ENCODE measurements at regions not wholly inside any gene's neighbourhood (a gene's known extent, or its start where the extent isn't known, plus 50 kb on each side); places are given as distances from the start of the nearest gene placed in this dataset.

DNA sequence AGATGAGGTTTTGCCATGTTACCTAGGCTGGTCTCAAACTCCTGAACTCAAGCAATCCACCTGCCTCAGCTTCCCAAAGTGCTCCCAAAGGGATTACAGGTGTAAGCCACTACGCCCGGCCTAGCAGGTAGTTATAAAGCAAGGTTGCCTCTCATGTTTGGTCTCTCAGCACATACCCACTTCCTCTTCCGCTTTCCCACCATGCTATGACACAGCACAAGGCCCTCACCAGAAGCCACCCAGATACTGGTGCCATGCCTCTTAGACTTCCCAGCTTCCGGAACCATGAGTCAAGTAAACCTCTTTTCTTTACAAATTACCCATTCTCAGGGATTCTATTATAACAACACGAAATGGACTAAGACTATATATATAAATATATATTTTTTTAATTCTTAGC, 143.6 kb downstream of the COPRS start:
- Histone ChIP-seq H3K4me2 (ENCODE audit: low read length) (no peak overlapping the region), H4K20me1 (ENCODE audit: insufficient read depth, low read length) (no peaks in the 10 kb centered on the region), H3K27ac (ENCODE audit: low read depth, low read length, poor library complexity, severe bottlenecking) (no peak overlapping the region), H3K4me3 (ENCODE audit: low read depth, low read length, poor library complexity, severe bottlenecking) (no peak overlapping the region), H3K9me2 (ENCODE audit: insufficient read depth, low read length) (no peaks in the 10 kb centered on the region), H3K79me2 (ENCODE audit: insufficient read depth, low read depth, low read length) (no peaks in the 10 kb centered on the region), H2AFZ (ENCODE audit: low read length) (no peak overlapping the region), H3K9me3 (ENCODE audit: low read length) (no peaks in the 10 kb centered on the region), H3K4me1 (ENCODE audit: insufficient read depth, low read length, poor library complexity, severe bottlenecking) (no peaks in the 10 kb centered on the region), H3K36me3 (ENCODE audit: insufficient read depth, low read length) (no peaks in the 10 kb centered on the region)
- CTCF ChIA-PET (ENCODE audit: unreplicated experiment) = no interaction called here
- BruUV-seq (replicated peaks) = no TSS peak
- no peak for TF ChIP-seq EZH2phosphoT487 (IDR thresholded peaks at IDR 0.05; ENCODE audit: borderline replicate concordance, low read depth, low read length)
- TF ChIP-seq, protein P1, sequence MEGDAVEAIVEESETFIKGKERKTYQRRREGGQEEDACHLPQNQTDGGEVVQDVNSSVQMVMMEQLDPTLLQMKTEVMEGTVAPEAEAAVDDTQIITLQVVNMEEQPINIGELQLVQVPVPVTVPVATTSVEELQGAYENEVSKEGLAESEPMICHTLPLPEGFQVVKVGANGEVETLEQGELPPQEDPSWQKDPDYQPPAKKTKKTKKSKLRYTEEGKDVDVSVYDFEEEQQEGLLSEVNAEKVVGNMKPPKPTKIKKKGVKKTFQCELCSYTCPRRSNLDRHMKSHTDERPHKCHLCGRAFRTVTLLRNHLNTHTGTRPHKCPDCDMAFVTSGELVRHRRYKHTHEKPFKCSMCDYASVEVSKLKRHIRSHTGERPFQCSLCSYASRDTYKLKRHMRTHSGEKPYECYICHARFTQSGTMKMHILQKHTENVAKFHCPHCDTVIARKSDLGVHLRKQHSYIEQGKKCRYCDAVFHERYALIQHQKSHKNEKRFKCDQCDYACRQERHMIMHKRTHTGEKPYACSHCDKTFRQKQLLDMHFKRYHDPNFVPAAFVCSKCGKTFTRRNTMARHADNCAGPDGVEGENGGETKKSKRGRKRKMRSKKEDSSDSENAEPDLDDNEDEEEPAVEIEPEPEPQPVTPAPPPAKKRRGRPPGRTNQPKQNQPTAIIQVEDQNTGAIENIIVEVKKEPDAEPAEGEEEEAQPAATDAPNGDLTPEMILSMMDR (conservative IDR thresholded peaks at IDR 0.05; ENCODE audit: low read length) = no peak
- intact Hi-C loops (cut with micrococcal nuclease; ENCODE audit: unreplicated experiment) = no loop called here
- POLR2A ChIA-PET = no interaction called here
- DNase-seq (ENCODE audit: low spot score) = no peak

DNA sequence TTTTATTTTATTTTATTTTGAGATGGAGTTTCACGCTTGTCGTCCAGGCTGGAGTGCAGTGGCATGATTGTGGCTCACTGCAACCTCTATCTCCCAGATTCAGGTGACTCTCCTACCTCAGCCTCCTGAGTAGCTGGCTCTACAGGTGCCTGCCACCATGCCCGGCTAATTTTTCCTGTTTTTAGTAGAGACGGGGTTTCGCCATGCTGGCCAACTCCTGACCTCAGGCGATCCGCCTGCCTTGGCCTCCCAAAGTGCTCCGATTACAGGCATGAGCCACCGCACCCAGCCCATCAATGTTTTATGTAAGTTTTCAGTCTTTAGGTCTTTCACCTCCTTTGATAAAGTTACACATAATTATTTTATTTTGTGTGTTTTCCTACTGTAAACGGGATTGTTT, 154.6 kb downstream of the COPRS start:
- intact Hi-C loops (cut with micrococcal nuclease; ENCODE audit: unreplicated experiment) = no loop called here
- POLR2A ChIA-PET = no interaction called here
- Histone ChIP-seq H3K9me3 (ENCODE audit: low read length) (no peaks in the 10 kb centered on the region), H4K20me1 (ENCODE audit: insufficient read depth, low read length) (no peaks in the 10 kb centered on the region), H3K79me2 (ENCODE audit: insufficient read depth, low read depth, low read length) (no peaks in the 10 kb centered on the region), H3K4me2 (ENCODE audit: low read length) (no peak overlapping the region), H3K4me1 (ENCODE audit: insufficient read depth, low read length, poor library complexity, severe bottlenecking) (no peaks in the 10 kb centered on the region), H2AFZ (ENCODE audit: low read length) (no peak overlapping the region), H3K4me3 (ENCODE audit: low read depth, low read length, poor library complexity, severe bottlenecking) (no peak overlapping the region), H3K27ac (ENCODE audit: low read depth, low read length, poor library complexity, severe bottlenecking) (no peak overlapping the region), H3K36me3 (ENCODE audit: insufficient read depth, low read length) (no peaks in the 10 kb centered on the region), H3K9me2 (ENCODE audit: insufficient read depth, low read length) (no peaks in the 10 kb centered on the region)
- CTCF ChIA-PET (ENCODE audit: unreplicated experiment) = no interaction called here
- DNase-seq (ENCODE audit: low spot score) = no peak
- no peak for TF ChIP-seq EZH2phosphoT487 (IDR thresholded peaks at IDR 0.05; ENCODE audit: borderline replicate concordance, low read depth, low read length)
- TF ChIP-seq, protein P1 (conservative IDR thresholded peaks at IDR 0.05; ENCODE audit: low read length) = no peak
- no TSS peak for BruUV-seq (replicated peaks)

- Histone ChIP-seq H3K9me3 (ENCODE audit: low read length) (no peaks in the 10 kb centered on the region), H3K27ac (ENCODE audit: low read depth, low read length, poor library complexity, severe bottlenecking) (no peak overlapping the region), H3K79me2 (ENCODE audit: insufficient read depth, low read depth, low read length) (no peaks in the 10 kb centered on the region), H3K9me2 (ENCODE audit: insufficient read depth, low read length) (no peaks in the 10 kb centered on the region), H3K4me1 (ENCODE audit: insufficient read depth, low read length, poor library complexity, severe bottlenecking) (no peaks in the 10 kb centered on the region), H3K4me2 (ENCODE audit: low read length) (no peak overlapping the region), H2AFZ (ENCODE audit: low read length) (no peak overlapping the region), H3K4me3 (ENCODE audit: low read depth, low read length, poor library complexity, severe bottlenecking) (no peak overlapping the region), H4K20me1 (ENCODE audit: insufficient read depth, low read length) (no peaks in the 10 kb centered on the region), H3K36me3 (ENCODE audit: insufficient read depth, low read length) (no peaks in the 10 kb centered on the region)
- ChIA-PET CTCF (ENCODE audit: unreplicated experiment) (no interaction called here), POLR2A (no interaction called here)
- no TSS peak for BruUV-seq (replicated peaks)
- intact Hi-C loops (cut with micrococcal nuclease; ENCODE audit: unreplicated experiment) = no loop called here
- DNase-seq (ENCODE audit: low spot score) = no peak
- no peak for TF ChIP-seq EZH2phosphoT487 (IDR thresholded peaks at IDR 0.05; ENCODE audit: borderline replicate concordance, low read depth, low read length)
- TF ChIP-seq, protein P1 (conservative IDR thresholded peaks at IDR 0.05; ENCODE audit: low read length) = no peak
Measured at GRCh38 chr17:31702041-31702440, 157.0 kb downstream of the COPRS start.
